OCI-LY7 (cell line): ENCODE measurements at regions not wholly inside any gene's neighbourhood (a gene's known extent, or its start where the extent isn't known, plus 50 kb on each side); places are given as distances from the start of the nearest gene placed in this dataset.

Source experiments
- BruUV-seq: library from RNA; stranded (reverse); fragments of 400-500 nt; replicated peaks from 2 replicates; lab custom pipeline; 2021; lab: Mats Ljungman, UMichigan
- CTCF ChIA-PET: fragments of 300-600 bp; sonication (Branson Sonifier 250); formaldehyde crosslinking; loops from one replicate; lab custom pipeline; 2022; ENCODE audit warnings: antibody characterized with exemption; ENCODE audit not compliant: unreplicated experiment; lab: Charles Lee
- POLR2A ChIA-PET: fragments of 300-600 bp; sonication (Branson Sonifier 250); formaldehyde crosslinking; loops from one replicate; lab custom pipeline; 2022; ENCODE audit warnings: antibody characterized with exemption; lab: Charles Lee
- DNase-seq: peaks from one replicate; pipeline ENCODE4 v3.0.0-alpha.2; 2015; ENCODE audit warnings: low spot score
- H2AFZ ChIP-seq: fragments of 200-600 bp; sonication (generic), shearing (Covaris generic); 2 replicates; pipeline ENCODE4 v1.6.1; 2014; ENCODE audit warnings: mild to moderate bottlenecking, antibody characterized with exemption, low read length, moderate library complexity
- H3K27ac ChIP-seq: fragments of 200-600 bp; sonication (generic); 2 replicates; pipeline ENCODE4 v1.5.1; 2014; ENCODE audit warnings: mixed run types, low read depth, mild to moderate bottlenecking, moderate library complexity, low read length, inconsistent platforms; ENCODE audit not compliant: poor library complexity, severe bottlenecking
- H3K36me3 ChIP-seq: fragments of 200-600 bp; sonication (generic); 2 replicates; pipeline ENCODE4 v1.6.1; 2014; ENCODE audit warnings: mild to moderate bottlenecking, antibody characterized with exemption, low read length, moderate library complexity, mixed read lengths; ENCODE audit not compliant: insufficient read depth
- H3K4me1 ChIP-seq: fragments of 200-600 bp; sonication (generic); 2 replicates; pipeline ENCODE4 v1.5.1; 2014; ENCODE audit warnings: mild to moderate bottlenecking, low read length; ENCODE audit not compliant: insufficient read depth, poor library complexity, severe bottlenecking
- H3K4me2 ChIP-seq: fragments of 200-600 bp; sonication (generic); 2 replicates; pipeline ENCODE4 v1.6.1; 2014; ENCODE audit warnings: mild to moderate bottlenecking, low read length
- H3K4me3 ChIP-seq: fragments of 200-600 bp; sonication (generic); 2 replicates; pipeline ENCODE4 v1.5.1; 2014; ENCODE audit warnings: mild to moderate bottlenecking, low read depth, low read length; ENCODE audit not compliant: poor library complexity, severe bottlenecking
- H3K79me2 ChIP-seq: fragments of 200-600 bp; sonication (generic); 2 replicates; pipeline ENCODE4 v1.6.1; 2016; ENCODE audit warnings: low read depth, mild to moderate bottlenecking, low read length, moderate library complexity, mixed read lengths; ENCODE audit not compliant: insufficient read depth
- H3K9me2 ChIP-seq: fragments of 200-600 bp; sonication (generic); 2 replicates; pipeline ENCODE4 v1.6.1; 2016; ENCODE audit warnings: mild to moderate bottlenecking, low read length, mixed read lengths; ENCODE audit not compliant: insufficient read depth
- H3K9me3 ChIP-seq: fragments of 200-600 bp; sonication (generic); 2 replicates; pipeline ENCODE4 v1.6.1; 2014; ENCODE audit warnings: mild to moderate bottlenecking, mixed run types, low read length, mixed read lengths
- H4K20me1 ChIP-seq: fragments of 200-600 bp; sonication (generic); 2 replicates; pipeline ENCODE4 v1.6.1; 2014; ENCODE audit warnings: mild to moderate bottlenecking, antibody characterized with exemption, low read length, moderate library complexity, mixed read lengths; ENCODE audit not compliant: insufficient read depth
- EZH2phosphoT487 ChIP-seq: fragments of 200-600 bp; sonication (generic); IDR thresholded peaks from 2 replicates; pipeline ENCODE4 v1.6.1; 2018; ENCODE audit warnings: low read depth, borderline replicate concordance, mild to moderate bottlenecking, mixed run types, antibody characterized with exemption, low read length, moderate library complexity, mixed read lengths
- intact Hi-C: fragments of 100-400 bp; cut with micrococcal nuclease; formaldehyde crosslinking; loops from one replicate; pipeline ENCODE4 v1.10.0; 2022; ENCODE audit not compliant: unreplicated experiment
- TF ChIP-seq, protein P1 (sequence below): fragments of 200-600 bp; sonication (generic); conservative IDR thresholded peaks from 2 replicates; pipeline ENCODE4 v1.5.1; 2014; ENCODE audit warnings: mild to moderate bottlenecking, antibody characterized with exemption, low read length, moderate library complexity, mixed read lengths

DNA sequence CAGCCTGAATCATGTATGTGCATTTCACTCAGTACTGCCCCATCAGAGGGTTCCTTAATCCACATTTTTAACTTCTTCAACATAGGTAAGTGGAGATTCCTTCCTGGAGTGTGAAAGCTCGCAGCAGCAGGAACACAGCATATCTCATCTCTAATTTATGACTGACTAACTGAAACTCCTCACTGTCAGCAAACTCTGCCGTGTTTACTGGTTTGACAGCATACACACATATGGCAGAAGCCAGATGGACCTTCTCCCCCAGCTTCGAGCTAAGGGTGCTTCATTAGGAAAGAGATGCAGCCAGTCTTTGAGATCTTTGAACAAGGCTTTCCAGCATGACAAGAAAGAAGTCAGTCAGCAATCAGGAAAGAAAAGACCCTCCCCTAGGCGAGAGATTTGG is 200.3 kb upstream of the ACVR2A start:
- no peaks in the 10 kb centered on the region for H3K9me2 ChIP-seq
- H2AFZ ChIP-seq: no peak overlapping the region
- ChIA-PET POLR2A (no interaction called here), CTCF (no interaction called here)
- BruUV-seq: no TSS peak
- H4K20me1 ChIP-seq: no peaks in the 10 kb centered on the region; the same call in 1 of the 2 replicates
- TF ChIP-seq EZH2phosphoT487: no peak
- TF ChIP-seq, protein P1, sequence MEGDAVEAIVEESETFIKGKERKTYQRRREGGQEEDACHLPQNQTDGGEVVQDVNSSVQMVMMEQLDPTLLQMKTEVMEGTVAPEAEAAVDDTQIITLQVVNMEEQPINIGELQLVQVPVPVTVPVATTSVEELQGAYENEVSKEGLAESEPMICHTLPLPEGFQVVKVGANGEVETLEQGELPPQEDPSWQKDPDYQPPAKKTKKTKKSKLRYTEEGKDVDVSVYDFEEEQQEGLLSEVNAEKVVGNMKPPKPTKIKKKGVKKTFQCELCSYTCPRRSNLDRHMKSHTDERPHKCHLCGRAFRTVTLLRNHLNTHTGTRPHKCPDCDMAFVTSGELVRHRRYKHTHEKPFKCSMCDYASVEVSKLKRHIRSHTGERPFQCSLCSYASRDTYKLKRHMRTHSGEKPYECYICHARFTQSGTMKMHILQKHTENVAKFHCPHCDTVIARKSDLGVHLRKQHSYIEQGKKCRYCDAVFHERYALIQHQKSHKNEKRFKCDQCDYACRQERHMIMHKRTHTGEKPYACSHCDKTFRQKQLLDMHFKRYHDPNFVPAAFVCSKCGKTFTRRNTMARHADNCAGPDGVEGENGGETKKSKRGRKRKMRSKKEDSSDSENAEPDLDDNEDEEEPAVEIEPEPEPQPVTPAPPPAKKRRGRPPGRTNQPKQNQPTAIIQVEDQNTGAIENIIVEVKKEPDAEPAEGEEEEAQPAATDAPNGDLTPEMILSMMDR: no peak
- no peak overlapping the region for H3K4me3 ChIP-seq
- H3K27ac ChIP-seq: no peak overlapping the region
- no peaks in the 10 kb centered on the region for H3K36me3 ChIP-seq
- H3K9me3 ChIP-seq: no peaks in the 10 kb centered on the region
- intact Hi-C loops: no loop called here
- no peaks in the 10 kb centered on the region for H3K4me1 ChIP-seq
- no peak for DNase-seq
- H3K79me2 ChIP-seq: no peaks in the 10 kb centered on the region
- H3K4me2 ChIP-seq: no peak overlapping the region

- CTCF ChIA-PET: no interaction called here
Measured at GRCh38 chr2:147642765-147643164, 202.1 kb upstream of the ACVR2A start.

GRCh38 chr2:147641651-147642050 is 203.2 kb upstream of the ACVR2A start:
- Histone ChIP-seq H3K27ac (no peak overlapping the region), H3K4me2 (no peak overlapping the region), H2AFZ (no peak overlapping the region), H3K36me3 (no peaks in the 10 kb centered on the region), H3K4me1 (no peaks in the 10 kb centered on the region), H3K79me2 (no peaks in the 10 kb centered on the region), H4K20me1 (no peaks in the 10 kb centered on the region; the same call in 1 of the 2 replicates), H3K4me3 (no peak overlapping the region), H3K9me3 (no peaks in the 10 kb centered on the region), H3K9me2 (no peaks in the 10 kb centered on the region)
- BruUV-seq: no TSS peak
- intact Hi-C loops: no loop called here
- DNase-seq: no peak
- TF ChIP-seq EZH2phosphoT487: no peak
- TF ChIP-seq, protein P1: no peak
- CTCF ChIA-PET: no interaction called here
- POLR2A ChIA-PET: no interaction called here

More at GRCh38 chr2:147642765-147643164, 202.1 kb upstream of the ACVR2A start:
- H4K20me1 ChIP-seq: no peaks in the 10 kb centered on the region; the same call in 1 of the 2 replicates
- no peaks in the 10 kb centered on the region for H3K9me2 ChIP-seq
- no peak overlapping the region for H2AFZ ChIP-seq
- no peak for DNase-seq
- no peaks in the 10 kb centered on the region for H3K79me2 ChIP-seq
- H3K36me3 ChIP-seq: no peaks in the 10 kb centered on the region
- H3K4me1 ChIP-seq: no peaks in the 10 kb centered on the region
- TF ChIP-seq, protein P1: no peak
- no peak for TF ChIP-seq EZH2phosphoT487
- intact Hi-C loops: no loop called here
- POLR2A ChIA-PET: no interaction called here
- H3K4me2 ChIP-seq: no peak overlapping the region
- H3K9me3 ChIP-seq: no peaks in the 10 kb centered on the region
- no peak overlapping the region for H3K4me3 ChIP-seq
- no peak overlapping the region for H3K27ac ChIP-seq
- no TSS peak for BruUV-seq
